ENCODE measurements at regions not wholly inside any gene's neighbourhood (a gene's known extent, or its start where the extent isn't known, plus 50 kb on each side); places are given as distances from the start of the nearest gene placed in this dataset.

- no peak for TF ChIP-seq EP300 (IDR thresholded peaks at IDR 0.05; ENCODE audit: borderline replicate concordance)
- TF ChIP-seq TEAD4 (IDR thresholded peaks at IDR 0.05): no peak
- no peak for TF ChIP-seq CEBPB (IDR thresholded peaks at IDR 0.05)
- no peak for TF ChIP-seq MAX (IDR thresholded peaks at IDR 0.05)
- TF ChIP-seq NFIC (IDR thresholded peaks at IDR 0.05): no peak
- TF ChIP-seq ZBTB7A (IDR thresholded peaks at IDR 0.05; ENCODE audit: low read depth): no peak
- TF ChIP-seq TCF12 (IDR thresholded peaks at IDR 0.05; ENCODE audit: low read depth): no peak
- TF ChIP-seq YY1 (IDR thresholded peaks at IDR 0.05; ENCODE audit: low read depth): no peak
- TF ChIP-seq FOXM1 (IDR thresholded peaks at IDR 0.05; ENCODE audit: borderline replicate concordance, low read depth): no peak
- no peak for TF ChIP-seq CREB1 (IDR thresholded peaks at IDR 0.05; ENCODE audit: low read depth)
- TF ChIP-seq TAF1 (IDR thresholded peaks at IDR 0.05; ENCODE audit: low read depth): no peak
- TF ChIP-seq REST (IDR thresholded peaks at IDR 0.05; ENCODE audit: low read depth): no peak
- no peak for TF ChIP-seq EGR1 (IDR thresholded peaks at IDR 0.05)
- TF ChIP-seq USF1 (IDR thresholded peaks at IDR 0.05): no peak
- no peak for TF ChIP-seq RAD21 (IDR thresholded peaks at IDR 0.05; ENCODE audit: low read depth)
Measured at GRCh38 chr2:153551698-153552097, 73.1 kb upstream of the RPRM start.

GRCh38 chr2:153557211-153557610 lies 78.6 kb upstream of the RPRM start:
- TF ChIP-seq FOXM1 (IDR thresholded peaks at IDR 0.05; ENCODE audit: borderline replicate concordance, low read depth) (no peak), RAD21 (IDR thresholded peaks at IDR 0.05; ENCODE audit: low read depth) (no peak), TCF12 (IDR thresholded peaks at IDR 0.05; ENCODE audit: low read depth) (no peak), ZBTB7A (IDR thresholded peaks at IDR 0.05; ENCODE audit: low read depth) (no peak), USF1 (IDR thresholded peaks at IDR 0.05) (no peak), MAX (IDR thresholded peaks at IDR 0.05) (no peak), EGR1 (IDR thresholded peaks at IDR 0.05) (no peak), YY1 (IDR thresholded peaks at IDR 0.05; ENCODE audit: low read depth) (no peak), TEAD4 (IDR thresholded peaks at IDR 0.05) (no peak), NFIC (IDR thresholded peaks at IDR 0.05) (no peak), EP300 (IDR thresholded peaks at IDR 0.05; ENCODE audit: borderline replicate concordance) (no peak), CEBPB (IDR thresholded peaks at IDR 0.05) (no peak), REST (IDR thresholded peaks at IDR 0.05; ENCODE audit: low read depth) (no peak), CREB1 (IDR thresholded peaks at IDR 0.05; ENCODE audit: low read depth) (no peak)

GRCh38 chr2:153557714-153558113 lies 79.2 kb upstream of the RPRM start:
- no peak for TF ChIP-seq FOXM1 (IDR thresholded peaks at IDR 0.05; ENCODE audit: borderline replicate concordance, low read depth)

- TF ChIP-seq MAX (IDR thresholded peaks at IDR 0.05) (no peak), REST (IDR thresholded peaks at IDR 0.05; ENCODE audit: low read depth) (no peak), ZBTB7A (IDR thresholded peaks at IDR 0.05; ENCODE audit: low read depth) (no peak), NFIC (IDR thresholded peaks at IDR 0.05) (no peak), EGR1 (IDR thresholded peaks at IDR 0.05) (no peak), YY1 (IDR thresholded peaks at IDR 0.05; ENCODE audit: low read depth) (no peak), USF1 (IDR thresholded peaks at IDR 0.05) (no peak), CEBPB (IDR thresholded peaks at IDR 0.05) (no peak), TCF12 (IDR thresholded peaks at IDR 0.05; ENCODE audit: low read depth) (no peak), TAF1 (IDR thresholded peaks at IDR 0.05; ENCODE audit: low read depth) (no peak), RAD21 (IDR thresholded peaks at IDR 0.05; ENCODE audit: low read depth) (no peak)
Measured at GRCh38 chr2:153558247-153558646, 79.7 kb upstream of the RPRM start.

Measured in Ishikawa (cell line).